ENCODE measurements at regions not wholly inside any gene's neighbourhood (a gene's known extent, or its start where the extent isn't known, plus 50 kb on each side); places are given as distances from the start of the nearest gene placed in this dataset.
"Not testable (repeated sequence)": the region's sequence is repeated elsewhere in the genome, so short reads cannot be mapped to it uniquely, and the experiment has no call there.

GRCh38 chr11:25339281-25339680 is 842.4 kb downstream of the LUZP2 start:
- DNase-seq = no peak

GRCh38 chr11:25349537-25349936 is 852.7 kb downstream of the LUZP2 start:
- no peak for DNase-seq

- no peak for DNase-seq
These were observed 854.3 kb downstream of the LUZP2 start for GRCh38 chr11:25350899-25351803.

GRCh38 chr11:25357133-25357532 is 860.3 kb downstream of the LUZP2 start:
- no peak for DNase-seq

GRCh38 chr11:25377466-25377865 is 880.6 kb downstream of the LUZP2 start:
- DNase-seq = no peak

GRCh38 chr11:25396847-25397246 is 900.0 kb downstream of the LUZP2 start:
- no peak for DNase-seq

- no peak for DNase-seq
These were observed 911.3 kb downstream of the LUZP2 start for GRCh38 chr11:25408146-25408545.

GRCh38 chr11:25415793-25416192 is 916.1 kb upstream of the ANO3 start:
- DNase-seq = no peak

GRCh38 chr11:25423436-25424199 is 908.3 kb upstream of the ANO3 start:
- DNase-seq = no peak

- no peak for DNase-seq
These were observed 899.6 kb upstream of the ANO3 start for GRCh38 chr11:25432376-25432775.

- no peak for DNase-seq
These were observed 896.7 kb upstream of the ANO3 start for GRCh38 chr11:25435197-25435596.

GRCh38 chr11:25436326-25436725 is 895.6 kb upstream of the ANO3 start:
- DNase-seq = no peak

GRCh38 chr11:25441421-25441820 is 890.5 kb upstream of the ANO3 start:
- no peak for DNase-seq

- DNase-seq = no peak
These were observed 882.8 kb upstream of the ANO3 start for GRCh38 chr11:25449091-25449490.

GRCh38 chr11:25453471-25453870 is 878.5 kb upstream of the ANO3 start:
- no peak for DNase-seq

GRCh38 chr11:25456211-25456610 is 875.7 kb upstream of the ANO3 start:
- no peak for DNase-seq

- DNase-seq = no peak
These were observed 847.9 kb upstream of the ANO3 start for GRCh38 chr11:25483915-25484635.

- no peak for DNase-seq
These were observed 846.6 kb upstream of the ANO3 start for GRCh38 chr11:25485315-25485714.

- DNase-seq = not testable (repeated sequence)
These were observed 845.6 kb upstream of the ANO3 start for GRCh38 chr11:25486338-25486737.

- not testable (repeated sequence) for DNase-seq
These were observed 843.8 kb upstream of the ANO3 start for GRCh38 chr11:25488176-25488575.

- not testable (repeated sequence) for DNase-seq
These were observed 830.5 kb upstream of the ANO3 start for GRCh38 chr11:25501426-25501825.

- DNase-seq = no peak
These were observed 816.4 kb upstream of the ANO3 start for GRCh38 chr11:25515576-25515975.

- no peak for DNase-seq
These were observed 811.5 kb upstream of the ANO3 start for GRCh38 chr11:25520459-25520858.

Data from NCI-H526 treated with DMSO at 0.1 percent for 48 hours (cell line).